ENCODE measurements at regions not wholly inside any gene's neighbourhood (a gene's known extent, or its start where the extent isn't known, plus 50 kb on each side); places are given as distances from the start of the nearest gene placed in this dataset.

DNA sequence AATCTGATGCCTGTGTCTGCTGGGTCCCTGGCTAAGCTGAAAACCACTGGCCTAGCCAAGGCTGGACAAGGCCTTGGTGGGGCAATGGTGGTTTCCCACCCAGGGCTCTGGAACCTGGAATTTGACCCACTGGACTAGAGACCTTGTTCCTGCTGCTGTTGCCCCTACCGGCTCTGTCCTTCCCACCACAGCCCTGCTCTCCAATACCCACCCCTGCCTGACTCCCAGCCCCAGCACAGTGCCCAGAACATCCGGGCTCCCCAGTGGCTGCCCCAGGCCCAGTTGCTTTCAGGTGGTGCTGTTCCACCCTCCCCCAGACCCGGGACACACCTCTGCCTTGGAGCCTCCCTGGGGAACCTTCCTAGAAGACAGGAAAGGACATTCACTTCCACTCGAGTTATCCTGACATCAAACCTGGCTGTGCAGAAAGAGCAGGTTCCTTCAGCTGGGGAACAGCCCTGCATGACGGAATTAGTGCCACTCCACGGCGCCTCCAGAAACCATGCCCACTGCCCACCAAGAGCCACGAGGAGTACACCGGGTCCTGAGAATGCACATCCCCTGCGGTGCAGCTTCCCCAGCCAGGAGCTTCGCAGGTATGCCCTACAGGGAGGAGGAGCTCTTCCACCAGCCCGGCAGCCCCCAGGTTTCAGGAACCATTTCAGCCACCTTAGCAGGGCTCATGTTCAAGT lies 152.8 kb downstream of the OAT start:
- Histone ChIP-seq H3K27ac (ENCODE audit: low read length) (no peak overlapping the region), H3K4me3 (ENCODE audit: low read length) (no peak overlapping the region), H3K9me3 (replicated peaks; ENCODE audit: control insufficient read depth, low read depth, low read length) (no peaks in the 10 kb centered on the region), H3K36me3 (ENCODE audit: control insufficient read depth, insufficient read depth, low read length) (no peaks in the 10 kb centered on the region), H3K4me1 (ENCODE audit: control insufficient read depth, insufficient read depth, low read length) (peaks cover 14% of the 10 kb centered on the region), H3K27me3 (ENCODE audit: control insufficient read depth, insufficient read depth, low read length) (no peaks in the 10 kb centered on the region)
- no peak for DNase-seq
- 83% methylated on average over 11 of the region's 12 CpGs for WGBS (ENCODE audit: insufficient coverage)

- no CpG with 5 or more reads among the region's 1 CpG for WGBS (ENCODE audit: insufficient coverage)
- no peak overlapping the region for H3K27ac ChIP-seq (ENCODE audit: low read length)
- peaks cover 14% of the 10 kb centered on the region for H3K4me1 ChIP-seq (ENCODE audit: control insufficient read depth, insufficient read depth, low read length)
- DNase-seq = no peak
- no peaks in the 10 kb centered on the region for H3K27me3 ChIP-seq (ENCODE audit: control insufficient read depth, insufficient read depth, low read length)
- no peaks in the 10 kb centered on the region for H3K9me3 ChIP-seq (replicated peaks; ENCODE audit: control insufficient read depth, low read depth, low read length)
- H3K36me3 ChIP-seq (ENCODE audit: control insufficient read depth, insufficient read depth, low read length) = no peaks in the 10 kb centered on the region
- H3K4me3 ChIP-seq (ENCODE audit: low read length) = no peak overlapping the region
Measured at GRCh38 chr10:124265391-124265745, 153.4 kb downstream of the OAT start.

- DNase-seq = no peak
- no peaks in the 10 kb centered on the region for H3K36me3 ChIP-seq (ENCODE audit: control insufficient read depth, insufficient read depth, low read length)
- H3K27ac ChIP-seq (ENCODE audit: low read length) = no peak overlapping the region
- 92% methylated on average over 16 of the region's 17 CpGs for WGBS (ENCODE audit: insufficient coverage)
- H3K9me3 ChIP-seq (replicated peaks; ENCODE audit: control insufficient read depth, low read depth, low read length) = no peaks in the 10 kb centered on the region
- H3K4me3 ChIP-seq (ENCODE audit: low read length) = no peak overlapping the region
- H3K27me3 ChIP-seq (ENCODE audit: control insufficient read depth, insufficient read depth, low read length) = no peaks in the 10 kb centered on the region
- H3K4me1 ChIP-seq (ENCODE audit: control insufficient read depth, insufficient read depth, low read length) = peaks cover 14% of the 10 kb centered on the region
Measured at GRCh38 chr10:124264711-124265390, 153.9 kb downstream of the OAT start.

DNA sequence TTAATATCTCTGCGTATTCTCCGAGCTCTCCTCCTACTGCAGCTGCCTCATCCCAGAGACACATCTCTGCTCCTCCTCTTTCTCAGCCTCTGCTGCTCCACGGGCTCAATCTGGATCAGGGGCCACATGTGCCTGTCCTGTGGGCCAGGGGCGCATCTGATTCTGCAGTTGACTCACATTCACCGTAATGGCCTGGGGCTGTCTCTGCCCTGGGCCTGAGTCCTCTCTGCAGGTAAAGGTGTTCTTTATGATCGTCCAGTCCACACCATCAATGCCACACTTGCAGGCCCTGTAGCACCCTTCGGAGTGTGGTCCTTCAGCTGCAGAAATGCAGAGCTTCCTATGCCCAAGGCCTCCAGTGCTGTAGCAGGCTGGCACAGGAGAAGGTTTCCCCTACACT lies 154.5 kb downstream of the OAT start:
- no peaks in the 10 kb centered on the region for H3K27me3 ChIP-seq (ENCODE audit: control insufficient read depth, insufficient read depth, low read length)
- WGBS (ENCODE audit: insufficient coverage) = 86% methylated on average over 7 of the region's 7 CpGs
- H3K36me3 ChIP-seq (ENCODE audit: control insufficient read depth, insufficient read depth, low read length) = no peaks in the 10 kb centered on the region
- H3K9me3 ChIP-seq (replicated peaks; ENCODE audit: control insufficient read depth, low read depth, low read length) = no peaks in the 10 kb centered on the region
- H3K4me3 ChIP-seq (ENCODE audit: low read length) = no peak overlapping the region
- H3K27ac ChIP-seq (ENCODE audit: low read length) = no peak overlapping the region
- no peak for DNase-seq
- peaks cover 14% of the 10 kb centered on the region for H3K4me1 ChIP-seq (ENCODE audit: control insufficient read depth, insufficient read depth, low read length)

DNA sequence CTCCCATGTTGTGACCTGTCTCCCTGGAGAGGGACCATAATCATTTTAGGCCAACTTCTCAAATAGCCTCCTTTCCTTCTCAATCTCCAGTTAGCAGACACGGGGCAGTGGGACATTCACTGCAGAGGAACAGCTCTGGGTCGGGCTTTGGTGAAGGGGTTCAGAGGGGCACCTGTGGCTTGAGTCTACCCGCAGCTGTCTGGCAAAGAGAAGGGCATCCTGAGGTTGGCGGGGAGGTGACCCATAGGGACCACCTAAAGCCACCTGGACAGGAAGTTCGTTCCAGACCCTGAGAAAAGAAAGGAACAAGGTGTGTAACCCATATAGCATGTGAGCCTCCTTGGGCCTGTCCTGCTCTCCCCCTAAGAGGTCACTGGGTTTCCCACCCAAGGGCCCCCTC lies 155.0 kb downstream of the OAT start:
- peaks cover 4% of the 10 kb centered on the region for H3K9me3 ChIP-seq (replicated peaks; ENCODE audit: control insufficient read depth, low read depth, low read length)
- H3K27me3 ChIP-seq (ENCODE audit: control insufficient read depth, insufficient read depth, low read length) = no peaks in the 10 kb centered on the region
- DNase-seq = no peak
- H3K36me3 ChIP-seq (ENCODE audit: control insufficient read depth, insufficient read depth, low read length) = no peaks in the 10 kb centered on the region
- peaks cover 14% of the 10 kb centered on the region for H3K4me1 ChIP-seq (ENCODE audit: control insufficient read depth, insufficient read depth, low read length)
- no peak overlapping the region for H3K27ac ChIP-seq (ENCODE audit: low read length)
- WGBS (ENCODE audit: insufficient coverage) = 78% methylated on average over 5 of the region's 5 CpGs
- no peak overlapping the region for H3K4me3 ChIP-seq (ENCODE audit: low read length)

- Histone ChIP-seq H3K4me1 (ENCODE audit: control insufficient read depth, insufficient read depth, low read length) (peaks cover 13% of the 10 kb centered on the region), H3K36me3 (ENCODE audit: control insufficient read depth, insufficient read depth, low read length) (no peaks in the 10 kb centered on the region), H3K4me3 (ENCODE audit: low read length) (no peak overlapping the region), H3K9me3 (replicated peaks; ENCODE audit: control insufficient read depth, low read depth, low read length) (peaks cover 6% of the 10 kb centered on the region), H3K27me3 (ENCODE audit: control insufficient read depth, insufficient read depth, low read length) (no peaks in the 10 kb centered on the region), H3K27ac (ENCODE audit: low read length) (no peak overlapping the region)
- no peak for DNase-seq
- 82% methylated on average over 5 of the region's 7 CpGs for WGBS (ENCODE audit: insufficient coverage)
Measured at GRCh38 chr10:124262971-124263370, 155.8 kb downstream of the OAT start.

- WGBS (ENCODE audit: insufficient coverage) = 76% methylated on average over 11 of the region's 11 CpGs
- H3K4me1 ChIP-seq (ENCODE audit: control insufficient read depth, insufficient read depth, low read length) = peaks cover 7% of the 10 kb centered on the region
- H3K4me3 ChIP-seq (ENCODE audit: low read length) = no peak overlapping the region
- no peaks in the 10 kb centered on the region for H3K27me3 ChIP-seq (ENCODE audit: control insufficient read depth, insufficient read depth, low read length)
- no peak for DNase-seq
- H3K36me3 ChIP-seq (ENCODE audit: control insufficient read depth, insufficient read depth, low read length) = no peaks in the 10 kb centered on the region
- peaks cover 6% of the 10 kb centered on the region for H3K9me3 ChIP-seq (replicated peaks; ENCODE audit: control insufficient read depth, low read depth, low read length)
- H3K27ac ChIP-seq (ENCODE audit: low read length) = no peak overlapping the region
Measured at GRCh38 chr10:124262234-124262865, 156.4 kb downstream of the OAT start.

GRCh38 chr10:124259139-124259825 lies 159.4 kb downstream of the OAT start:
- Histone ChIP-seq H3K4me3 (ENCODE audit: low read length) (no peak overlapping the region), H3K4me1 (ENCODE audit: control insufficient read depth, insufficient read depth, low read length) (no peaks in the 10 kb centered on the region), H3K27ac (ENCODE audit: low read length) (no peak overlapping the region), H3K27me3 (ENCODE audit: control insufficient read depth, insufficient read depth, low read length) (no peaks in the 10 kb centered on the region), H3K9me3 (replicated peaks; ENCODE audit: control insufficient read depth, low read depth, low read length) (peaks cover 6% of the 10 kb centered on the region), H3K36me3 (ENCODE audit: control insufficient read depth, insufficient read depth, low read length) (no peaks in the 10 kb centered on the region)
- DNase-seq = no peak
- WGBS (ENCODE audit: insufficient coverage) = 72% methylated on average over 5 of the region's 7 CpGs

GRCh38 chr10:124257781-124258180 lies 160.9 kb downstream of the OAT start:
- no peaks in the 10 kb centered on the region for H3K4me1 ChIP-seq (ENCODE audit: control insufficient read depth, insufficient read depth, low read length)
- no peak overlapping the region for H3K27ac ChIP-seq (ENCODE audit: low read length)
- H3K36me3 ChIP-seq (ENCODE audit: control insufficient read depth, insufficient read depth, low read length) = no peaks in the 10 kb centered on the region
- no peaks in the 10 kb centered on the region for H3K27me3 ChIP-seq (ENCODE audit: control insufficient read depth, insufficient read depth, low read length)
- H3K4me3 ChIP-seq (ENCODE audit: low read length) = no peak overlapping the region
- 77% methylated on average over 4 of the region's 6 CpGs for WGBS (ENCODE audit: insufficient coverage)
- DNase-seq = no peak
- H3K9me3 ChIP-seq (replicated peaks; ENCODE audit: control insufficient read depth, low read depth, low read length) = peaks cover 6% of the 10 kb centered on the region

GRCh38 chr10:124256151-124256550 lies 162.6 kb downstream of the OAT start:
- H3K9me3 ChIP-seq (replicated peaks; ENCODE audit: control insufficient read depth, low read depth, low read length) = peaks cover 6% of the 10 kb centered on the region
- no peaks in the 10 kb centered on the region for H3K36me3 ChIP-seq (ENCODE audit: control insufficient read depth, insufficient read depth, low read length)
- DNase-seq = no peak
- H3K27me3 ChIP-seq (ENCODE audit: control insufficient read depth, insufficient read depth, low read length) = no peaks in the 10 kb centered on the region
- no peak overlapping the region for H3K4me3 ChIP-seq (ENCODE audit: low read length)
- 45% methylated on average over 5 of the region's 6 CpGs for WGBS (ENCODE audit: insufficient coverage)
- H3K27ac ChIP-seq (ENCODE audit: low read length) = no peak overlapping the region
- no peaks in the 10 kb centered on the region for H3K4me1 ChIP-seq (ENCODE audit: control insufficient read depth, insufficient read depth, low read length)
